ENCODE measurements at regions not wholly inside any gene's neighbourhood (a gene's known extent, or its start where the extent isn't known, plus 50 kb on each side); places are given as distances from the start of the nearest gene placed in this dataset.

DNA sequence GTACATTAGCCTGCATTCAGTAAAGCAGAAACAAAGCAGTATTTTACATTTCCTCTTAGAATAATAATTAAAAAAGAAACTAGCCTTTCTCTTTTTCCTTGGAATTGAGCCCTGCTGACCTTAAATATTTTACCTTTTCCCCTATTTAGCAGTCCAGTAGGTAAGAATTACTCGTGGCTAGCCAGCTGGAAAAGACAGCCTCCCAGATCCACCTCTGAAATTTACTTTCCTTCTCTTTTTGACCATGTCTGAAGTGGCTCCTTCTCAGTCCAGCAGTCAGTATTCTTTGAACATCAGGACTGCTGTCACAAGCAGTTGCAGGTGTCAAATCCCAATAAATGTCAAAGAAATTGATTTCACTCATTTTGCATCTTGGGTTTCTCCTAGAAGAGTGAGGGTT lies 311.5 kb upstream of the DCBLD2 start:
- no peak for DNase-seq (ENCODE audit: low read depth in 2 of 2)

DNA sequence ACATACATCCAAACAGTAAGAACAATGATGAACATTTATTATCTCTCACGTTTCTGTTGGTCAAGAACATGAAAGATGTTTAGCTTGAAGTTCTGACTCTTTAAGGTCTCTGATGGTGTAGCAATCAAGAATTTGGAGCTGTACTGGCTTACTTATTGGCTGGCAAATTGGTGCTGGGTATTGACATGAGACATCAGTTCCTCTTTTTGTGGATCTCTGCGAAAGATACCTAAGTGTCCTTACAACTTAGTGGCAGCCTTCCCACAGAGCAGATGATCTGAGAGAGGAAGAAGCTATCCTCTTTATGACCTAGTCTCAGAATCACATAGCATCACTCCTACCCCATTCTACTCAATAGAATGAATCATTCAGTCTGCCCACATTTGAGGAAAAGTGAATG lies 309.8 kb upstream of the DCBLD2 start:
- no peak for DNase-seq (ENCODE audit: low read depth in 2 of 2)

DNA sequence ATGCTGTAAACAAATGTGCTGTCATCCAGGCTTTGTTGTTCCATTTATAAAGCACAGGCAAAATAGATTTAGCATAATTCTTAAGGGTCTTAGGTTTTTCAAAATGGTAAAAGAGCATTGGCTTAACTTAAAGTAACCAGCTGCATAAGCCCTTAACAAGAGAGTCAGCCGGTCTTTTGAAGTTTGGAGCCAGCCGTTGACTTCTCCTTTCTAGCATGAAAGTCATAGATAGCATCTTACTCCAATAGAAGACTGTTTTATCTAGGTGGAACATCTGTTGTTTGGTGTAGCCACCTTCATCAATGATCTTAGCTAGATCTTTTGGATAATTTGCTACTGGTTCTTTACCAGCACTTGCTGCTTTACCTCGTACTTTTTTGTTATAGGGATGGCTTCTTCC lies 297.5 kb upstream of the DCBLD2 start:
- no peak for DNase-seq (ENCODE audit: low read depth in 2 of 2)

DNA sequence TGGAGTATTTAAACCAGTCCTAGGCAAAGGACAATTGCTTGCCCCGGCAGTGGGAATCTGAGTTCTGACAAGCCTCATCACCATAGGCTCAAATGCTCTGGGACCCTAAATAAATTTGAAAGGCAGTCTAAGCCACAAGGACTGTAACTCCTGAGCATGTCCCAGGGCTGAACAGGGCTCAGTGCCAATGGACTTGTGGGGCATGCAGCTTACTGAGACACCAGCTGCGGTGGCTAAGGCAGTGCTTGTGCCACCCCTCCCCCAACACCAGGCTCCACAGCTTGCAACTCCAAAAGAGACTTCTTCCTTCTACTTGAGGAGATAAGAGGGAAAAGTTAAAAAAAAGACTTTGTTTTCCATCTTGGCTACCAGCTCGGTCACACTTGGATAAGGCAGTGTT lies 289.7 kb upstream of the DCBLD2 start:
- no peak for DNase-seq (ENCODE audit: low read depth in 2 of 2)

DNA sequence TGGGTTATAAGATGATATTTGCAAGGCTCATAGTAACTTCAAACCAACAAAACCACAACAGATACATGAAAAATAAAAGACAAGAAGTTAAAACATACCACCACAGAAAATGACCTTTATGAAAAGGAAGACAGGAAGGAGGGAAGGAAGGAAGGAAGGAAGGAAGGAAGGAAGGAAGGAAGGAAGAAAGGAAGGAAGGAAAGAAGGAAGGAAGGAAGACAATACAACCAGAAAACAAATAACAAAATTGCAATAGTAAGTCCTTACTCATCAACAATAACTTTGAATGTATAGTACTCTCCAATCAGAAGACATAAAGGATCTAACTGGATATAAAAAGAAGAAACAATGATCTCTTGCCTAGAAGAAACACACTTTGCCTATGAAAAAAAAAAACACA lies 287.4 kb upstream of the DCBLD2 start:
- no peak for DNase-seq (ENCODE audit: low read depth in 2 of 2)

DNA sequence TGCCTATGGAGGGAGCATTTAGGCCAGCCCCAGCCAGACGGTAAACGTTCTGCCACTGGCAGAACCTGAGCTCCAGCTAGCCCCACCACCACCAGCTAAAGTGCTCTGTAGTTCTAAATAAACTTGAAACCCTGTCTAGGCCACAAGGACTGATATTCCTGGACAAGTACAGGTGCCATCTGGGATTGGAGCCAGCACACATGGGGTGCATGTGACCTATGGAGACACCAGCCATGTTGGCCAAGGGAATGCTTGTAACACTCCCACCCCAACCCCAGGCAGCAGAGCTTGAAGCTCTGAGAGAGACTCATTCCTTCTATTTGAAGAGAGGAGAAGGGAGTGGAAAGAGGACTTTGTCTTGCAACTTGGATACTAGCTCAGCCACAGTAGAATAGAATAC lies 284.5 kb upstream of the DCBLD2 start:
- no peak for DNase-seq (ENCODE audit: low read depth in 2 of 2)

DNA sequence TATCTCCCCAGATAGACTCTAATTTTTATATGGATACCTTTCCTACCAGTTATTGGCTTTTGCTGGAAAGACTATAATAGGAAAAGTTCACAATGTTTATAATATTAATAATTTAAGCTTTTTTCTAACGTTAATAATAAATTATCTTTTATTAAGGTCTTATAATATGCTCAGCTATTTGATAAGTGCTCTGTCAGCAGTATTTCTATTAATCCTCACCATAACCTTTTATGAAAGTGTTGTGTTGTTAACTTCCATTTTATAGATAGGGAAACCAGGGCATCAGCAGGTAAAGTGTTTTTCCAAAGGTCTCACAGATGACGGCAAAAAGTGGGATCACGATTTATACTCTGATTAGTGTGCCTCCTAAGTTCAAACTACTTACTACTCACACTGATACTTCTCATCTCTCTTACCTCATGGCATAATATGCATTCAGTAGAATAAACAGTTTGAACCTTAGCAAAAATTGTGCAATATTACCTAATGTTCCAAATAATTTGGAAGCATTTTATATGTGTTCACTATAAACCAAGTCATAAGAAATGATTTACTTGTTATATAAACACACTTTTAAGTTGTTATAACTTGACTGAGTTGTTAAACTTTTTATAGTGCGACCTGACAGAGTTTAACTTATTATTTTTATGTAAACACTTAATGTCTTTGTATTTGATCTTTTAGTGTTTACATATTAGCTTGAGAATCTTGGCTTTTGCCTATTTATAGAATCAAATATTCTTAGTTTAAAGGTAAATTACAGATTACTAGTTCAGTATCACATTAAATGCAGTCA lies 274.9 kb upstream of the DCBLD2 start:
- no peak for DNase-seq (ENCODE audit: low read depth in 2 of 2)

DNA sequence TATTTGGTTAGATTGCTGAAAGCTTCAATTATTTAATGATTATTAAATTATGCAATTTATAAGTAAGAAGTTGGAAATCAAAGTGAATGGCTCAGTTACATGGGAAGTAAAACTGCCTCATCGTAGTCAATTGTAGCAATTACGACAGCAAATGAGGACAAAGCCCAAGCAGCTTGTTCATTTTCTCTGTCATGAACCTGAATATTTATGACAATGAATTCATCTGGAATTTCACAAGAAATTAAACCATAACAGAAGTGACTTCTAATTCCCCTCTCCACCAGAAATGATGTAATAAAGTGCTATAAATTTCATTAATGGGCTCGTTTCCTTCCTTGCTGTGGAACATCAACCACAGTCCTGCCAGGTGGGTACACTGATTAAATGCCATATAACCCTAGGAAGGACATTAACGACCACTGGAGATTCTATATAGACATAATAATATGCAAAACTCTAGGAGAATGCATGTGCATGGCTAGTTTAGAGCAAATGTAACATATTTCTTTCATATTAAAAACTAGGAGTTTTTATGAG lies 273.8 kb upstream of the DCBLD2 start:
- peak; percentile 75 to 77 for DNase-seq (ENCODE audit: low read depth in 2 of 2)

DNA sequence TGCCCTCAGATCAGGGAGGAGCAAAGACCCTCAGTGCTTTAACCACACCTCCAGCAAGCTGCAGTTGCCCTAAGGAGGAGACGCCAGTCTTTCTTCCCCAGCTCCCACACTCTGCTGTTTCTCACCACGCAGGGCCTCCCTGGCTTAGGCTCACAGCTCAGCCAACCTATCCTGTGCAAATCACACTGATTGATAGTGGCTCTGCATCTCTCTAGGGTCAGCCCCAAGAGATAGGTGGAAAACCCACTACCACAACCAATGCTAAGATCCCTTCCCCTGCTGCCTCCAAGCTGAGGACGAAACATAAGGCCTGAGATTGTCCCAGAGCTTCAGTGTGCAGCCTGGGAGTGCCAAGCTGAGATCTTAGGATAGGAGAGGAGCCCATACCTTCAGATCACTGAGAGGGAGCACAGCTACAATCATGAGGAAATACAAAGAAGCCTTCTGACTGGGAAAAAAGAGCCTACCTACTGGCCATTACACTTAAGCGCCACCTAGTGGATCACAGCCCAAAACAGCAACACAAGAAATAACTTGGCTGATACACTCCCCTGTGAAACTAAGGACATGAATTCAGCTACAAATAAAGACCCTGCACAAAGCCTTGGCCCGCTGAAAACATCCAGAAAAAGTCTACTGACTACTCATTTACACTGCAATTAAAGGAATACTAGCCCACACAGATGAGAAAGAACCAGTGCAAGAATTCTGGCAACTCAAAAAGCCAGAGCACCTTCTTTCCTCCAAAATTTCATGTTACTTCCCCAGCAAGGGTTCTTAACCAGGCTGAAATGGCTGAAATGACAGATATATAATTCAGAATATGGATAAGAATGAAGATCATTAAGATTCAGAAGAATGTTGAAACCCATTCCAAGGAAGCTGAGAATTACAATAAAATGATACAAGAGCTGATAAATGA lies 271.5 kb upstream of the DCBLD2 start:
- DNase-seq (ENCODE audit: low read depth in 2 of 2) = peak; percentile 66 to 67

DNA sequence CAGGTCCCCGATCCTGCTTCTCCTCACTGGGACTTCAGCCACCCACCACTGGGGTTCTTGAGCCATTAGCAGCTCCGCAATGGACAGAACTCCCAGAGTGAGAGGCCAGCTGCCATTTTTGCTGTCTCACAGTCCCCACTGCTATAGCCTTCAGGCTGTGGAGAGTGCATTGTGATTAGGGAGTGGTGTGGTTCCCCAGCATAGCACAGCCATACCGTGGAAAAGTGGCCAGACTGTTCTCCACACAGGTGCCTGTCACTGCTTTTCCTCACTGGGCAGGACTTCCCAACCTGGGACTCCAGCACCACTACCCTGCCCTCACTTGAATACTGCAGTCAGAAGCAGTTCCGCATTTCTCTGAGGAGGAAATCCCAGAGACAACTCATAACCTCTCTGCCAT lies 270.3 kb upstream of the DCBLD2 start:
- no peak for DNase-seq (ENCODE audit: low read depth in 2 of 2)

DNA sequence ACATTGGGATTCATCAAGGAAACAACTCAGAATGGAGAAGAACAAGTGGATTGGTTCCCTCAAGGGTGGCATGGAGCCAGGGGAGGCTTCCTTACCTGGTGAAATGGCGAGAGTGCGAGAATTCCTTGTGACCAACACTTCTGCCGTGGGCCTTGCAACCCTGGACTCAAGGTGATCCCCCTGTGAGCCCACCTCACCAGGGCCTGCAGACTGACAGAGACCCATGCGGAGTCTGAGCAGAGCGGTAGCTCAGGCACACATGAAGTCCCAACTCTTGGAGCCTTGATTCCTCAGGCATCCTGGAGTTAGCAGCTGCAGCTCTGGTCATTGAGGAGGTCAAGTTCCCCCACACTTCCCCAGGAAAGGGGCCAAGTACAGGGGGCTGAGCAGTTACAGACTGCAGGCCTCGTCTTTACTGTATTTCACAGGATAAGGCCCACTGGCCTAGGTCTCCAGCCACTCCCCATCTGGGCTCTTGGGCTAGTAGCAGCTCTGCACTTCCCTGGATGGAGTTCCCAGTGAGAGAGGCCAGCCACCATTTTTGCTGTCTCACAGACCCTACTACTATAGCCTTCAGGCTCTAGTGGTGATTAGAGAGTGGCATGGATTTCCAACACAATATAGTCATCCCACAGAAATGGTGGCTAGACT lies 269.5 kb upstream of the DCBLD2 start:
- no peak for DNase-seq (ENCODE audit: low read depth in 2 of 2)

DNA sequence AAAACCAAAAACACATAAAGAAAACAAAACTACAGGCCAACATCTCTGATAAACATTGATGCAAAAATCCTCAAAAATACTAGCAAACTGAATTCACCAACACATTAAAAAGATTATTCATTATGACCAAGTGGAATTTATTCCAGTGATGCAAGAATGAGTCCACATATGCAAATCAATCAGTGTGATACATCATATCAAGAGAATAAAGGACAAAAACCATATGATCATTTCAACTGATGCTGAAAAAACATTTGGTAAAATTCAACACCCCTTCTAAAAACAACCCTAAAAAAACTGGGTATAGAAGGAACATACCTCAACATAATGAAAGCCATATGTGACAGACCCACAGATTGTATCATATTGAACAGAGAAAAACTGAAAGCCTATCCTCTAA lies 265.6 kb upstream of the DCBLD2 start:
- peak; percentile 47 to 52 for DNase-seq (ENCODE audit: low read depth in 2 of 2)

DNA sequence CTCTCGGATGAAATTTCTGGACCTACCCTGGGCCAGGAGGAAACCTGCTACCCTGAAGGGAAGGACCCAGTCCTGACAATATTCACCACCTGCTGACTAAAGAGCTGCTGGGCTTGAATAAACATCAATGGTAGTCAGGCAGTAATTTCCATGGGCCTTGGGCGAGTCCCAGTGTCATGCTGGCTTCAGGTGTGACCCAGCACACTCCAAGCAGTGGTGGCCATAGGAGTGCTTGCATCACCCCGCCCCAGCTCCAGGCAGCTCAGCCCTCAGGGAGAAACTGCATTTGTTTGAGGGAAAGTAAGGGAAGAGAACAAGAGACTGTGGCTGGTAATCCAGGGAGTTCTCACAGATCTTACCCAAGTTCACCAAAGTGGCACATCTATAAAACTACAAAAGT lies 261.8 kb upstream of the DCBLD2 start:
- no peak for DNase-seq (ENCODE audit: low read depth in 2 of 2)

DNA sequence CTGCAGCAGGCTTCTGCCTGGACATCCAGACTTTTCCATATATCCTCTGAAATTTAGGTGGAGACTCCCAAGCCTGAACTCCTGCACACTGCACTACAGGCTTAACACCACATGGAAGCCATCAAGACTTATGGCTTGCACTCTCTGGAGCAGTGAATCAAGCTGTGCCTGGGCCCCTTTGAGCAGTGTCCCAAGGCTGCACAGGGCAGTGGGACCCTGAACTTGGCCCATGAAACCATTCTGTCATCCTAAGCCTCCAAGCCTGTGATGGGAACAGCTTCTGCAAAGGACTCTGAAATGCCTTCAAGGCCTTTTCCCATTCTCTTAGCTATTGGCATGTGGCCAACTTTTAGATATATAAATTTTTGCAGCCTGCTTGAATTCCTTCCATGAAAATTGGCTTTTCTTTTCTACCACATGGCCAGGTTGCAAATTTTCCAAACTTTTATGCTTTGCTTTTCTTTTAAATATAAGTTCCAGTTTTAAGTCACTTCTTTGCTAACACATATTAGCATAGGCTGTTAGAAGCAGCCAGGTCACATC lies 257.8 kb upstream of the DCBLD2 start:
- DNase-seq (ENCODE audit: low read depth in 2 of 2) = no peak

DNA sequence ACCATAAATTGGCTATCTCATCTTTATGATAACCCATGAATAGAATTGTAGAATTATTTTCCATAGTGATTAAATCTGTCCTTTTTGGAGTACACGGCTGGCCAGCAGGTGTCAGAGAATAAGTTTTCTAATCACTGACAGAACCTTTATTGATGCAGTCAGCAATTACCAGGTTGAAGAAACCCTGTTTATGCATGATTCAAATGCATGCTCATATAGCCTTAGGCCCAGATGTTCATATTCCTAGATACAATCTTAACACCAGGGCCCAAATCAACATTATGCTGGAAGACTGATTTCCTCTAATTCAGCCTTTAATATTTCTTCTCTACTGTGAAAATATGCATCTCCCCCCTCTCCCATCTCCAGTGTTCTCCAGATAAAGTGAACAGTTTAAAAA lies 243.5 kb upstream of the DCBLD2 start:
- no peak for DNase-seq (ENCODE audit: low read depth in 2 of 2)

DNA sequence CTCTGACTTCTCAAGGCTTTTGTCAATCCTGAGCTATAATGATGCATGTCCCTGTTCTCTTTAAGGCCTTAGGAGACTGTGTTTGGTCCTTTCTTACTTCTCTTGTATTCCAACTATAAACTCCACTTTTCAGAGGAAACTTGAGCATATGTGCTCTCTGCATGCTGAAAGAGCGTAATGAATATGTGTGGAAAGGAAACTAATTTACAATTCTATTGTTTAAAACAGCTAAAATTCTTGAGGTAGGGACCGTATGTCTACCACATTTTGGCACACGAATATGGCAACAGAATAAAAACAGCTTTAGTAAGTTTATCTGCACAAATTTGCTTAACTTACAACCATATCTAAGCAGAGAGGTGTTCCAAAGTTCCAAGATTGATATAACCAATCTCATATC lies 242.0 kb upstream of the DCBLD2 start:
- DNase-seq (ENCODE audit: low read depth in 2 of 2) = no peak

DNA sequence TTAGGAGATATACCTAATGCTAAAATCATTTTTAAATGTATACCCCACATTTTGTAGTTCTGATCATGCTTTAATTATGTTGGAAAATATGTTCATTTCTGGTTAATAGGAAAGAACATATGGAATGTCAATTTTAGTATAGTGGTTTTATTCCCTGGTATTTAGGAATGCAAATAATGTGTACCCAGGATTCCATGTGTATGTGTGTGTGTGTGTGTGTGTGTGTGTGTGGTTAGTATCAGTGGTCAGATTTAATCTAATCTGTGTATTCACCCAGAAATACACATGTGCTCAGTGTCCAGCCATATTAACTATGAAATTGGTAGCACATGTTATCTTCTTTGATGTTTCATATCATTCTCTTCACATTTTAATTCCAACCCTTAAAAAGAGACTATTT lies 233.5 kb upstream of the DCBLD2 start:
- DNase-seq (ENCODE audit: low read depth in 2 of 2) = peak; percentile 33 to 38

DNA sequence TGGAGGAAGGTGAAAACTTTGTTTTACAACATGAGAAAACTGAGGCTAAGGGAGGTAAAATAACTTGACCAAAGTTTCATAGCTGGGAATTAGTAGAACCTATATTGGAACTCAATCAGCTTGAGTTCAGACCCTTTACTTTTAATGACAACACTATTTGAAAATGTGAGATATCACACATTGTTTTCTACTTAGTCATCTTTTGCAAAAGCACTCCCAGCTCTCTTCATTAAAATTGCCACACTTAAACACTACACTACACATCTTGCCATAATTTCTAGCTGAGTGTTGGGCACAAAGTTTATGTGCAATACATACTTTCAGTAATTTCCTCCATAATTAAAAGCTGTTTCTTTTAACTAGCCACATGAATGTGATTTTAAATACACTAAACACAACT lies 230.4 kb upstream of the DCBLD2 start:
- peak; percentile 60 to 68 for DNase-seq (ENCODE audit: low read depth in 2 of 2)

DNA sequence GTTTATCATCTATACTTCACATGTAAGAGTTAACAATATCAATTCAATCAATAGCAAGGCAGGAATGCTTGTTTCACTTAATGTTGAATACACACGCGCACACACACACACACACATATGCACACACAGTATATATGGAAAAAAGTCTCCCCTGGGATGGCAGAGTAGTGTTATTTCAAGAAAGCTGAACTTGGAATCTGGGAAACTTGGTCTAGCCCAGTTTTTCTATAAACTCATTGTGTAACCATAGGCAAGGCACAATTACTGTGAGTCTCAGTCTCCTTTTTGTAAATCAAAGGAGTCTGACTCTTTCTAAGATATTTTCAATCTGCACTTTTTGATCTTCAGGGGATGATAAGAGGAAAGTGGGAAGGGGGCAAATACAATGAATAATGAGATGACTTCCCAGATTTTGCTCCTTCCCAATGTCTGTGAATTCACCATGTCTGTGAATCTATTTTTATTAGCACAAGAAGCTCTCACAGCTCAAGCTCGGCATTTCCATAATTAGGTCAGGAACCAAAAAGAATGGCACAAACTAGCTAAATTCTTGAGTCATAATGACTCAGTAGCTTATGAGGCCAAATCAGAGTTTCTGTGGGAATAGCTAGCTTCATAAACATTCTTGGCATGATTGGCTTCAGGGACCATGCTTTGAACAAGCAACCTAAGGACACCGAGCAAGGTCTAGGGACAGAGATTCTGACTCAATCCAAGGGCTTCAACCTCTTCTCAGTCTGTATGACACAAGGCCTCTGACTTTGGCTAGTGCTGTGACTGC lies 227.4 kb upstream of the DCBLD2 start:
- peak; percentile 94 to 95 for DNase-seq (ENCODE audit: low read depth in 2 of 2)

DNA sequence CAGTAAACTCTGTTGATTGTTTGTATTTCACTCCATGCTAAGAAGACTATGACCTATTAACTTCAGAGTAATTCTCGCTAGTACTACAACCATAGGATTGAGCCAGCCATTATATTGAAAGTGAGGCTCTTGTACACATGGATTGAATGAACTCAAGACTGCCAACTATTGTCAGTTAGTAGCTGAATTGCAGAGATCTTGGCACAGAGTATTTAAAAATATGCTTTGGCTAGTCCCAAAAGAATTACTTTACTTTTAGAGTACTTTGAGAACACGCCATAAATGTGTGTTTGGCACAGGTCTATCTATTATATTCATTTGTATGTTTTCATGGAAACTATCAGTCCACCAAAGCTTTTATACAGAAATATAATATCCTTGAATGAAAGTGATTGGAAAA lies 226.7 kb upstream of the DCBLD2 start:
- DNase-seq (ENCODE audit: low read depth in 2 of 2) = no peak

DNA sequence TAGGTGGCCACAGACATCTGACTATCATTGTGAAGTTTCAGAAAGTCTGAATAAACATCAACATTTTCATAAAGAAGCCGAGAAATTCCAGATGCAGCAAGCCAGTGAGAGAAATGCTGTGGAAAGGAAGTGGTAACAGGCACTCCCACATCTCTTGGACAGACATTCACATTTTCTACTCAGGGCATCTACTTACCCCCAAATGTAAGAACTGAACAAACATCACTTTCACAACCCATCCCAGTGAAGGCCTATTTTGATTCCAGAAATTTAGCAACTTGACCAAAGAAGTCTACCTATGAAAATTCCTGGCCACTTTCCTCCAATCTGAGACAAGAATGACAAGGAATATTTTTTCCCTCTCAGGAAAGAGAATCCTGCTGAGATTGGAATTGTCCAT lies 224.8 kb upstream of the DCBLD2 start:
- DNase-seq (ENCODE audit: low read depth in 2 of 2) = no peak

All from fibroblast of skin of left quadriceps (primary cell).